Forelimb muscle (tissue), 1 donor: ENCODE measurements at regions not wholly inside any gene's neighbourhood (a gene's known extent, or its start where the extent isn't known, plus 50 kb on each side); places are given as distances from the start of the nearest gene placed in this dataset.
"Not testable (repeated sequence)": the region's sequence is repeated elsewhere in the genome, so short reads cannot be mapped to it uniquely, and the experiment has no call there.

Experiments
- DNase-seq: peaks from one replicate; pipeline ENCODE4 v3.0.0-alpha.2; 2013; ENCODE audit warnings: low read depth

DNA sequence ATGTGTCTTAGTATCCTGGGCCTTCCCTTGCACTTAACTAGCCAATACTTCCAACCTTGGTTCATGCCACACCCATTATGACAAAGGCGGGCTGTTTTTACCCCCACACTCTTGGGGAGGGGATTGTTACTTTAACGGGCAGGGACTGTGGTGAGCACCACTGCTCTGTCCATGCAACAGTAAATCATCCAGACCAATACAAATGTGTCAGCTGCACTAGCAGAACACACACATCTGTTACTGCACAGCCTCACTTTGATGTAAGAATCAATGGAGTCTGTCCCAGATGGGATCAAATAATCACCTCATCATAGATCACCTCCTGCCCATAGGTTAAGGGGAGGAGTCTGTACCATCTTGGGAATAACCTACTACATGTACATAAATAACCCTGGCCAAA is 58.1 kb downstream of the NPAP1 start:
- no peak for DNase-seq

DNA sequence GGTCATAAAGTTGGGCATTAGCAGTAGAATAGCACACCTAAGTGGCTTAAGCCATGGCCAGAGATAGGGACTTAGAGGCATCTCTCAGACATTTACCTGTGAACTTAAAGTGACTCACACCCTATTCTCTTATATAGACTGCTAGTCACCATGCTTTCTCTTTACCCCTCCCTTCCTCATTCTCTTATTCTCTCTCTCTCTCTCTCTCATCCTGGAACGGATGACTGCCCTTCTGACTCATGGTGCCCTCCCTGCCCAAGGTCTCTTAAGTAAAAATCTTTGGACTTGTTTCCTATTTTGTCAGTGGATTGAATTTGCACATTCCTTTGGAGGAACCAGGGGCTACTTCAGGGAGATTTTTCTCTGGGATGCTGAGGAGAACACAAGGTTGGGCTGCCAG is 58.8 kb downstream of the NPAP1 start:
- DNase-seq = no peak

GRCh38 chr15:24745290-24745689 is 69.7 kb downstream of the NPAP1 start:
- no peak for DNase-seq

GRCh38 chr15:24746094-24746493 is 70.5 kb downstream of the NPAP1 start:
- no peak for DNase-seq

GRCh38 chr15:24747376-24747775 is 71.8 kb downstream of the NPAP1 start:
- DNase-seq = no peak

DNA sequence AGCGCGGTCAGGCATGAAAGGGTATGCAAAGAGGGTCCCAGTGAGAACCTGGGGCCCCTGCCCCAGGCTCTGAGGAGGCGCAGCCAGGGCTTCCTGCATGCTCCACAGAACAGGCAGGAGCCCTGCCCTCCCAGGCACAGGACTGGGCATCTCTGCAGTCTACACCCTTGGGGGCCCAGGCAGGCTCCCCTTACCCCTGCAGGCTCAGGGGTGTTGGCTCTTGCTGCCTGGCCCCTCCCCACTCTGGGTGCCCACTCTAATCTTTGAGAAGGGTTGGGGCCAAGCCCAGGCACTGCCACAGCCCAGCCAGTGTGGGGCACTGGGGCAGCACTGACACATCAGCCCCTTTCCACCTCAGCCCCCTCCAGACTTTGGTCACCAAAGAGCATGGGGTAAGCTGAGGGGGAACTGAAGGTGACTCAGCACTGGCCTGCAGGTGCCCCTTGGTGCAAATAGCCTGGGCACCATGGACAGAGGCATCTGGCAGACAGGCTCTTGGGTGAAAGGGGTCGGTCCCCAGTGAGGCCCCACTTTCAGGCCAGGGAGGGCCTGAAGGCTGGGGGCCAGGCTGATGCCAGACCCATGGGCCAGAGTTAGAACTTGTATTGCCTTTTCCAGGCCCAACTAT is 73.4 kb downstream of the NPAP1 start:
- no peak for DNase-seq

DNA sequence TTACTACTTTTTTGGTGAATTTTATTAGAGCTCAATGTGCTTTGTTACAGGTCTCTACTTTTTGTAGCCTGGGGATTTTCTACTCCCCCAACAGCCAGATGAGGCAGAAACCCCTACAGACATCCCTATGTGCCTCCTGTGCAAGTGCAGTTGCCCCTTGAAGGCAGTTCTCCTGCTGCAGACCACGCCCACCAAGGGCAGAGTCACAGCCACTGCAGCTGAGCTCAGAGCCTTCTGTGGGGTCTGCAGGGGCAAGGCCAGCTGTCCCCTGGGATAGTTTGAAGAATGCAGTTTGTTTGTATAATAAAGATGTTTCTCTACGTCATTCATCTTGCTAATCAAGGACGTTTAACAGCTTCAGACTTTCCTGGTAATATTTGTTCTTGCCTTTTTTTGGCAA is 76.8 kb downstream of the NPAP1 start:
- DNase-seq = no peak

- no peak for DNase-seq
Observed at GRCh38 chr15:24756101-24756500, 80.5 kb downstream of the NPAP1 start.

GRCh38 chr15:24760066-24760465 is 84.5 kb downstream of the NPAP1 start:
- DNase-seq = no peak

GRCh38 chr15:24761704-24762302 is 86.2 kb downstream of the NPAP1 start:
- DNase-seq = no peak

- no peak for DNase-seq
Observed at GRCh38 chr15:24763891-24764290, 88.3 kb downstream of the NPAP1 start.

GRCh38 chr15:24764375-24765171 is 89.0 kb downstream of the NPAP1 start:
- no peak for DNase-seq

GRCh38 chr15:24766511-24767133 is 91.0 kb downstream of the NPAP1 start:
- DNase-seq = no peak

DNA sequence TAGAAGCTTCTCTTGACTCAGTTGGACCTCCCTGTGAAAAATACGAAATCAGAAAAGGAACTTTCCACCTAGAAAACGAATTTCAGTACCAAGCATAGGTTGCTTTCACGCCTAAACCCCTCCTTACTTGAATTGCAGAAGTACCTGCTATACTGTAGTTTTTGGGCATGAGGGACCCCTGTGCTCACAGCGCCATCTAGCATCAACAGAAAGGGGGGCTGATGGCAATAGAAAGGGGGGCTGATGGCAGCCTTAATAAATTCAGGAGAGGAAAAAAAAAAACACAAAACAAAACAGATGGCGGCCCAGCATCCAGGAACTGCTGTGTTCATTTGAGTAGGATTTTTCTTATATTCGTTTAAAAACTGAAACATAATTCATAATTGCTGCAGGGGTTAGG is 96.7 kb downstream of the NPAP1 start:
- no peak for DNase-seq

- peak; percentile 62 for DNase-seq
Observed at GRCh38 chr15:24772686-24773373, 97.3 kb downstream of the NPAP1 start.

DNA sequence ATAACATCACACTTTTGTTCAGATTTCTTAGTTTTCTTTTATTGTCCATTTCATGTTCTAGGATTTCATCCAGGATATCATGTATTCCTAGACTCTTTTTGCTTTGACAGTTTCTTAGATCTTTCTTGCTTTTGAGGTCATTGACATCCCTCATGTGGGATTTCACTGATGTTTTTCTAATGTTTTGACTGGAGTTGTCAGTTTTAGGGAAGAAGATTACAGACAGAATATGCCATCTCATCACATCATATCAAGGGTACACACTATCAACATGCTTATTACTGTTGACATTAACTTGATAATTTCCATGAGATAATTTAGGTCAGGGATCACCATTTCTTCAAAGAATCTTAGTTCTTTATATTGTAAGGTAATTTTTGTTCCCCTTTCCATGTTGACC is 101.7 kb downstream of the NPAP1 start:
- no peak for DNase-seq

DNA sequence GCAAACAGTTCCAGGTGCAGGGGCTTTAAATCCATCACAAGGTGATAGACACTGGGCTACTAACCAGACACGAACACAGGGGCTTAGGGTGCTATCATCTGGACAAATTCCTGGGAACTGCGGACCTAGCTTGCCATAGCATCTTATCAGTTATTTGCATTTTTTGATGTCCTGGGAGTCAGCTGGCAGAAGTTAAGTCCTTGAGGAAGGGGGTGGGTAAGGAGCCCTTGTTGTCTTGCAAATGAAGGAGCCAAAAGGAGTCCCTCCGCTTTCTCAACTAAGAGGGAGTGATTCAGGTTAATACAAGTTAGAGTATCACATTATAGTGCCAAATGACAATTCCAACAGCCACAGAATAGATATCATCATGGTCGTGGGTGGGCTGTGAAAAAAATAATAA is 108.9 kb downstream of the NPAP1 start:
- DNase-seq = no peak

- DNase-seq = no peak
Observed at GRCh38 chr15:24786347-24786746, 110.8 kb downstream of the NPAP1 start.

- not testable (repeated sequence) for DNase-seq
Observed at GRCh38 chr15:24802624-24803023, 127.0 kb downstream of the NPAP1 start.

- no peak for DNase-seq
Observed at GRCh38 chr15:24819680-24820079, 135.1 kb upstream of the SNRPN start.

DNA sequence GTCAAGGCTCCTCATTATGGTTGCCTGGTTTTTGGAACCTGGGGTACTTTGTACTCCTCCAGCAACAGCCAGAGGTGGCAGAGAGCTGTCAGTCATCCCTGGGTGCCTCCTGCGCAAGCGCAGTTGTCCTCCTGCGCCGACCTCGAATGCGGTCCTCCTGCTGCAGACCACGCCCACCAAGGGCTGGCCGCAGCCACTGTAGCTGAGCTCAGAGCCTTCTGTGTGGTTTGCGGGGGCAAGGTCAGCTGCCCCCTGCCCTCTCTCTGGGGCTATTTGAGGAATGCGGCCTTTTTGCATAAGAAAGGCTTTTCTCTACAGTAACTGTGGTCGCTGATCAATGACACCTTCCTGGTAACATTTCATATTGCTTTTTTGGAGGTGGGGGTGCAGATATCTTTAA is 131.3 kb upstream of the SNRPN start:
- DNase-seq = no peak

DNA sequence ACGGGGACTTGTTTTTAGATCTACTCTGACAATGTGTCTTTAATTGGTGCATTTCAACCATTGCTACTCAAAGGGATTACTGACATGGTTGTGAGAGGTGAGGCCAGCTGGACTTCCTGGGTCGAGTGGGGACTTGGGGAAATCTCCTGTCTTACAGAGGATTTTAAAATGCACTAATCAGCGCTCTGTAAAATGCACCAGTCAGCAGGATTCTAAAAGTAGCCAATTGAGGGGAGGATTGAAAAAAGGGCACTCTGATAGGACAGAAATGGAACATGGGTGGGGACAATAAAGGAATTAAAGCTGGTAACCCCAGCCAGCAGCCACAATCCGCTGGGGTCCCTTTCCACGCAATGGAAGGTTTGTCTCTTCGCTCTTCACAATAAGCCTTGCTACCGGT is 122.5 kb upstream of the SNRPN start:
- no peak for DNase-seq
